K562 (cell line): ENCODE measurements at regions not wholly inside any gene's neighbourhood (a gene's known extent, or its start where the extent isn't known, plus 50 kb on each side); places are given as distances from the start of the nearest gene placed in this dataset.

Source experiments
- ATAC-seq: fragments of 200-7000 bp; cut with Tn5 transposase; 3 replicates; pipeline ENCODE4 v1.9.1; 2020; ENCODE audit warnings: moderate library complexity
- BruUV-seq: library from RNA; stranded (reverse); fragments of 400-500 nt; replicated peaks from 2 replicates; lab custom pipeline; 2021; lab: Mats Ljungman, UMichigan
- CTCF ChIA-PET: fragments of 300-600 bp; formaldehyde crosslinking; extraction: SDS; loops from one replicate; lab custom pipeline; 2021; ENCODE audit warnings: low intra/inter-chr PET ratio; lab: Yijun Ruan, JAX
- POLR2A ChIA-PET: fragments of 300-600, 350-650 bp; sonication (Branson Sonifier 250); formaldehyde crosslinking; extraction: SDS; loops from one replicate; lab custom pipeline; 2021; ENCODE audit warnings: antibody characterized with exemption, inconsistent platforms; lab: Yijun Ruan, JAX
- DNase-seq, 4 experiments: peaks; one replicate each; pipeline versions ENCODE4 v3.0.0 to v3.0.0-alpha.2; 2011 to 2018; ENCODE audit warnings: low spot score in 3 of 4, mixed read lengths in 3 of 4; ENCODE audit errors: extremely low read depth in 1 of 4
- FAIRE-seq: peaks from 2 replicates; lab custom pipeline; 2011; peaks lifted over from hg19 to GRCh38; lab: Jason Lieb, UNC
- H2AFZ ChIP-seq: 2 replicates; pipeline ENCODE4 v1.6.0; 2011; ENCODE audit warnings: low read depth, low read length, control low read depth, inconsistent platforms
- H3K27ac ChIP-seq: fragments of 200-600 bp; 3 replicates; pipeline ENCODE4 v1.8.0; 2011; ENCODE audit warnings: low read depth, mild to moderate bottlenecking, control low read depth, inconsistent platforms, low read length, moderate library complexity, mixed read lengths; ENCODE audit errors: extremely low read depth
- H3K27me3 ChIP-seq, 2 experiments: fragments of 300-600 bp in 1 of 2; 2 replicates in 1 of 2; 3 replicates in 1 of 2; pipeline versions ENCODE4 v1.6.0 to v1.8.0; 2011; ENCODE audit warnings: inconsistent platforms in 2 of 2, low read length in 2 of 2, mild to moderate bottlenecking in 1 of 2, mixed read lengths in 1 of 2, moderate library complexity in 1 of 2; ENCODE audit not compliant: control insufficient read depth in 2 of 2, insufficient read depth in 2 of 2
- H3K36me3 ChIP-seq: fragments of 300-600 bp; 3 replicates; pipeline ENCODE4 v1.8.0; 2011; ENCODE audit warnings: mild to moderate bottlenecking, low read length, inconsistent platforms; ENCODE audit not compliant: control insufficient read depth, insufficient read depth
- H3K4me1 ChIP-seq, 2 experiments: fragments of 200-600 bp in 1 of 2; replicated peaks in 1 of 2; 2 replicates in 1 of 2; 3 replicates in 1 of 2; pipeline versions ENCODE4 v1.5.1 to v1.8.0; 2011; ENCODE audit warnings: inconsistent platforms in 2 of 2, low read length in 2 of 2, mild to moderate bottlenecking in 1 of 2, mixed read lengths in 1 of 2, moderate library complexity in 1 of 2; ENCODE audit not compliant: control insufficient read depth in 2 of 2, insufficient read depth in 2 of 2
- H3K4me2 ChIP-seq: 2 replicates; pipeline ENCODE4 v1.6.1; 2011; ENCODE audit warnings: low read length, control low read depth, inconsistent platforms, mixed read lengths; ENCODE audit not compliant: insufficient read depth
- H3K4me3 ChIP-seq: fragments of 200-600 bp; sonication (generic), shearing (Covaris generic); 2 replicates; pipeline ENCODE4 v1.5.1; 2016; ENCODE audit warnings: control low read depth, inconsistent platforms
- H3K79me2 ChIP-seq: fragments of 200-600 bp; 3 replicates; pipeline ENCODE4 v1.8.0; 2011; ENCODE audit warnings: low read length, inconsistent platforms; ENCODE audit not compliant: control insufficient read depth, insufficient read depth
- H3K9ac ChIP-seq, 2 experiments: 2 replicates each; pipeline versions ENCODE4 v1.6.0 to v1.6.1; 2011; ENCODE audit warnings: low read depth in 2 of 2, low read length in 2 of 2, control low read depth in 1 of 2, inconsistent platforms in 1 of 2, mild to moderate bottlenecking in 1 of 2, mixed read lengths in 1 of 2; ENCODE audit not compliant: insufficient read depth in 1 of 2
- H3K9me1 ChIP-seq: one replicate; pipeline ENCODE4 v1.6.0; 2011; ENCODE audit warnings: inconsistent platforms, mild to moderate bottlenecking, low read length, moderate library complexity; ENCODE audit not compliant: control insufficient read depth, insufficient read depth
- H3K9me3 ChIP-seq: replicated peaks from 2 replicates; pipeline ENCODE4 v1.5.1; 2011; ENCODE audit warnings: low read depth, low read length, inconsistent platforms; ENCODE audit not compliant: control insufficient read depth, insufficient read depth
- H4K20me1 ChIP-seq: replicated peaks from 2 replicates; pipeline ENCODE4 v1.6.1; 2011; ENCODE audit warnings: low read length, inconsistent platforms, mixed read lengths; ENCODE audit not compliant: control insufficient read depth, insufficient read depth
- BACH1 ChIP-seq: fragments of 200-800 bp; sonication (Bioruptor generic); IDR thresholded peaks from 2 replicates; pipeline ENCODE4 v1.6.1; 2016; ENCODE audit warnings: missing genetic modification characterization, missing compliant biosample characterization
- BDP1 ChIP-seq: IDR thresholded peaks from 3 replicates; pipeline ENCODE4 v1.6.1; 2011; ENCODE audit not compliant: insufficient read length, insufficient read depth
- CHAMP1 ChIP-seq: fragments of 450-650 bp; IDR thresholded peaks from 2 replicates; pipeline ENCODE4 v1.6.1; 2016; ENCODE audit warnings: mild to moderate bottlenecking
- JUND ChIP-seq, 2 experiments: IDR thresholded peaks; 2 replicates in 1 of 2; 3 replicates in 1 of 2; pipeline ENCODE4 v1.6.1; 2011; ENCODE audit warnings: borderline replicate concordance in 2 of 2, low read depth in 2 of 2, low read length in 2 of 2, improper control_type of control experiment in 1 of 2, missing biosample characterization in 1 of 2, missing genetic modification characterization in 1 of 2, missing genetic modification reagents in 1 of 2
- KDM1A ChIP-seq, 2 experiments: fragments of 450-650 bp; IDR thresholded peaks; 2 replicates each; pipeline ENCODE4 v1.6.1; 2016; ENCODE audit warnings: mild to moderate bottlenecking in 2 of 2
- MTA3 ChIP-seq: fragments of 450-650 bp; formaldehyde crosslinking; IDR thresholded peaks from 2 replicates; pipeline ENCODE4 v1.6.1; 2017; ENCODE audit warnings: mild to moderate bottlenecking, borderline replicate concordance
- PHF20 ChIP-seq: fragments of 450-650 bp; IDR thresholded peaks from 2 replicates; pipeline ENCODE4 v1.6.1; 2018; ENCODE audit not compliant: partially characterized antibody
- VEZF1 ChIP-seq: fragments of 200-800 bp; sonication (Bioruptor generic); IDR thresholded peaks from 2 replicates; pipeline ENCODE4 v1.6.1; 2017; ENCODE audit warnings: missing genetic modification characterization, missing compliant biosample characterization
- WGBS: fragments of 100-300 bp; shearing (Covaris generic); methylation state at CpG from one replicate; pipeline ENCODE4 v1.1.6; 2016; ENCODE audit warnings: low coverage, mixed read lengths; ENCODE audit not compliant: insufficient coverage; ENCODE audit errors: missing lambda C conversion rate; 5-methylcytosine and 5-hydroxymethylcytosine counted together
- in situ Hi-C: fragments of 300-500 bp; cut with MboI; formaldehyde crosslinking; loops from 4 replicates; pipeline ENCODE4 v1.15.0; 2018; ENCODE audit warnings: inconsistent platforms, mixed read lengths
- intact Hi-C: fragments of 100-400 bp; cut with micrococcal nuclease; formaldehyde crosslinking; loops from 2 replicates; pipeline ENCODE4 v1.14.2; 2022
- TF ChIP-seq, protein P1 (sequence below): sonication (generic); formaldehyde crosslinking; IDR thresholded peaks from 2 replicates; pipeline ENCODE4 v1.8.0; 2023; ENCODE audit warnings: mild to moderate bottlenecking, missing genetic modification reagents
- TF ChIP-seq, protein P2 (sequence below): sonication (generic); formaldehyde crosslinking; IDR thresholded peaks from 2 replicates; pipeline ENCODE4 v1.9.0; 2022; ENCODE audit warnings: mild to moderate bottlenecking, missing genetic modification reagents

- in situ Hi-C loops (no loop called here), intact Hi-C loops (no loop called here)
- DNase-seq (no peak), ATAC-seq (no peak), FAIRE-seq (no peak)
- no peak overlapping the region for H3K9ac ChIP-seq
- WGBS, result 0% methylated on average over 6 of the region's 6 CpGs
- POLR2A ChIA-PET, result no interaction called here
- no peak overlapping the region for H3K4me3 ChIP-seq
- no peaks in the 10 kb centered on the region for H4K20me1 ChIP-seq
- H2AFZ ChIP-seq, result no peak overlapping the region
- TF ChIP-seq BDP1, result no peak
- TF ChIP-seq, protein P1, sequence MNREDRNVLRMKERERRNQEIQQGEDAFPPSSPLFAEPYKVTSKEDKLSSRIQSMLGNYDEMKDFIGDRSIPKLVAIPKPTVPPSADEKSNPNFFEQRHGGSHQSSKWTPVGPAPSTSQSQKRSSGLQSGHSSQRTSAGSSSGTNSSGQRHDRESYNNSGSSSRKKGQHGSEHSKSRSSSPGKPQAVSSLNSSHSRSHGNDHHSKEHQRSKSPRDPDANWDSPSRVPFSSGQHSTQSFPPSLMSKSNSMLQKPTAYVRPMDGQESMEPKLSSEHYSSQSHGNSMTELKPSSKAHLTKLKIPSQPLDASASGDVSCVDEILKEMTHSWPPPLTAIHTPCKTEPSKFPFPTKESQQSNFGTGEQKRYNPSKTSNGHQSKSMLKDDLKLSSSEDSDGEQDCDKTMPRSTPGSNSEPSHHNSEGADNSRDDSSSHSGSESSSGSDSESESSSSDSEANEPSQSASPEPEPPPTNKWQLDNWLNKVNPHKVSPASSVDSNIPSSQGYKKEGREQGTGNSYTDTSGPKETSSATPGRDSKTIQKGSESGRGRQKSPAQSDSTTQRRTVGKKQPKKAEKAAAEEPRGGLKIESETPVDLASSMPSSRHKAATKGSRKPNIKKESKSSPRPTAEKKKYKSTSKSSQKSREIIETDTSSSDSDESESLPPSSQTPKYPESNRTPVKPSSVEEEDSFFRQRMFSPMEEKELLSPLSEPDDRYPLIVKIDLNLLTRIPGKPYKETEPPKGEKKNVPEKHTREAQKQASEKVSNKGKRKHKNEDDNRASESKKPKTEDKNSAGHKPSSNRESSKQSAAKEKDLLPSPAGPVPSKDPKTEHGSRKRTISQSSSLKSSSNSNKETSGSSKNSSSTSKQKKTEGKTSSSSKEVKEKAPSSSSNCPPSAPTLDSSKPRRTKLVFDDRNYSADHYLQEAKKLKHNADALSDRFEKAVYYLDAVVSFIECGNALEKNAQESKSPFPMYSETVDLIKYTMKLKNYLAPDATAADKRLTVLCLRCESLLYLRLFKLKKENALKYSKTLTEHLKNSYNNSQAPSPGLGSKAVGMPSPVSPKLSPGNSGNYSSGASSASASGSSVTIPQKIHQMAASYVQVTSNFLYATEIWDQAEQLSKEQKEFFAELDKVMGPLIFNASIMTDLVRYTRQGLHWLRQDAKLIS (CRISPR knock-in tag), result no peak
- no peak for TF ChIP-seq BACH1 (tag)
- no peak for TF ChIP-seq CHAMP1
- no peak for TF ChIP-seq VEZF1 (CRISPR knock-in tag)
- TF ChIP-seq JUND (IDR thresholded peaks at IDR 0.05; ENCODE audit: borderline replicate concordance, low read depth, low read length), result no peak
- no peak for TF ChIP-seq JUND (tag; IDR thresholded peaks at IDR 0.05; ENCODE audit: borderline replicate concordance, low read depth, low read length)
- no peak for TF ChIP-seq KDM1A (IDR thresholded peaks at IDR 0.05)
- no peak for TF ChIP-seq PHF20
- TF ChIP-seq, protein P2, sequence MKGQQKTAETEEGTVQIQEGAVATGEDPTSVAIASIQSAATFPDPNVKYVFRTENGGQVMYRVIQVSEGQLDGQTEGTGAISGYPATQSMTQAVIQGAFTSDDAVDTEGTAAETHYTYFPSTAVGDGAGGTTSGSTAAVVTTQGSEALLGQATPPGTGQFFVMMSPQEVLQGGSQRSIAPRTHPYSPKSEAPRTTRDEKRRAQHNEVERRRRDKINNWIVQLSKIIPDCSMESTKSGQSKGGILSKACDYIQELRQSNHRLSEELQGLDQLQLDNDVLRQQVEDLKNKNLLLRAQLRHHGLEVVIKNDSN (CRISPR knock-in tag), result no peak
- no peak for TF ChIP-seq MTA3
- no peaks in the 10 kb centered on the region for H3K27me3 ChIP-seq
- no peak overlapping the region for H3K27ac ChIP-seq
- H3K4me2 ChIP-seq, result no peak overlapping the region
- H3K9me1 ChIP-seq, result no peaks in the 10 kb centered on the region
- CTCF ChIA-PET, result no interaction called here
- H3K4me1 ChIP-seq, result no peaks in the 10 kb centered on the region
- no peaks in the 10 kb centered on the region for H3K36me3 ChIP-seq
- no TSS peak for BruUV-seq
- H3K9me3 ChIP-seq, result no peaks in the 10 kb centered on the region
- H3K79me2 ChIP-seq, result no peaks in the 10 kb centered on the region
These were observed 278.0 kb upstream of the ADCY2 start for GRCh38 chr5:7117961-7118360.
